ENCODE measurements at regions not wholly inside any gene's neighbourhood (a gene's known extent, or its start where the extent isn't known, plus 50 kb on each side); places are given as distances from the start of the nearest gene placed in this dataset.

DNA sequence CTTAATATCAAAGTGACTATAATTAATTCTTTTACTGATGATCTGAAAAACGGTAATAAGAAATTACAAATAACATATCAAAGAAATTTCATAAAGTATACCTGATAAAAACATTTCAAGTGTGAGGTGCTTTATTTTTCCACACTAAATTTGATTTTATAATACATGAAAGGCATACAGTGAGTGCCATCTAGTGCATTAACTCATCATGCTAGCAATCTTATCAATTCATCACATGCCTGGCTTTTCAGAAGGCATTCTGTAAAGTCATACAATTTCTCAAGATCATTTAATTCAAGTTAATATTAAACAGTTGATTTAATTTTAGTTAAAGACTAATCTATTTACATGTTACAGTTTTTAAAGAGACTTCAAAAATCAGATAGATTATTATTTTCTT, 1020.9 kb downstream of the GATA3 start:
- no peaks in the 10 kb centered on the region for H3K4me1 ChIP-seq (ENCODE audit: control insufficient read depth in 1 of 2, insufficient read depth in 2 of 2, low read length in 2 of 2)
- ChIA-PET POLR2A (no interaction called here), CTCF (no interaction called here), RAD21 (ENCODE audit: low non-redundant PET in 1 of 2, low total read pairs in 2 of 2, uncharacterized antibody in 2 of 2, unreplicated experiment in 2 of 2) (no interaction called here)
- DNase-seq (ENCODE audit: low read depth, low spot score), result no peak
- H3K36me3 ChIP-seq (ENCODE audit: control insufficient read depth in 1 of 2, insufficient read depth in 2 of 2, low read length in 2 of 2), result no peaks in the 10 kb centered on the region
- ATAC-seq, result no peak
- H3K9ac ChIP-seq (ENCODE audit: low read length), result no peak overlapping the region
- H3K27me3 ChIP-seq (ENCODE audit: insufficient read depth, low read length), result no peaks in the 10 kb centered on the region
- H2AFZ ChIP-seq (ENCODE audit: low read depth, low read length, poor library complexity, severe bottlenecking), result no peak overlapping the region
- no peak overlapping the region for H3K4me2 ChIP-seq (ENCODE audit: low read length)
- TF ChIP-seq SIN3A (IDR thresholded peaks at IDR 0.05; ENCODE audit: low read depth) (no peak), EGR1 (IDR thresholded peaks at IDR 0.05; ENCODE audit: low read depth) (no peak), FOSL1 (IDR thresholded peaks at IDR 0.05; ENCODE audit: low read depth) (no peak), EZH2 (IDR thresholded peaks at IDR 0.05) (no peak), JUND (IDR thresholded peaks at IDR 0.05) (no peak), ELF1 (IDR thresholded peaks at IDR 0.05; ENCODE audit: borderline replicate concordance, low read depth) (no peak), SRF (IDR thresholded peaks at IDR 0.05; ENCODE audit: low read depth) (no peak), CEBPB (IDR thresholded peaks at IDR 0.05; ENCODE audit: low read depth) (no peak), POLR2A (IDR thresholded peaks at IDR 0.05; ENCODE audit: borderline replicate concordance, extremely low read depth, insufficient read depth, insufficient read length) (no peak), POLR2AphosphoS5 (IDR thresholded peaks at IDR 0.05; ENCODE audit: low read depth, low read length) (no peak), TCF7L2 (IDR thresholded peaks at IDR 0.05; ENCODE audit: borderline replicate concordance, extremely low read depth, insufficient read depth, insufficient read length) (no peak), SP1 (IDR thresholded peaks at IDR 0.05; ENCODE audit: low read depth) (no peak), ZNF274 (IDR thresholded peaks at IDR 0.05; ENCODE audit: low read depth, low read length) (no peak), YY1 (IDR thresholded peaks at IDR 0.05; ENCODE audit: extremely low read depth, insufficient replicate concordance, low read depth, low read length) (no peak), EZH2phosphoT487 (IDR thresholded peaks at IDR 0.05; ENCODE audit: borderline replicate concordance) (no peak)
- TF ChIP-seq, protein P1, sequence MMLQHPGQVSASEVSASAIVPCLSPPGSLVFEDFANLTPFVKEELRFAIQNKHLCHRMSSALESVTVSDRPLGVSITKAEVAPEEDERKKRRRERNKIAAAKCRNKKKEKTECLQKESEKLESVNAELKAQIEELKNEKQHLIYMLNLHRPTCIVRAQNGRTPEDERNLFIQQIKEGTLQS (IDR thresholded peaks at IDR 0.05), result no peak
- TF ChIP-seq, protein P2, sequence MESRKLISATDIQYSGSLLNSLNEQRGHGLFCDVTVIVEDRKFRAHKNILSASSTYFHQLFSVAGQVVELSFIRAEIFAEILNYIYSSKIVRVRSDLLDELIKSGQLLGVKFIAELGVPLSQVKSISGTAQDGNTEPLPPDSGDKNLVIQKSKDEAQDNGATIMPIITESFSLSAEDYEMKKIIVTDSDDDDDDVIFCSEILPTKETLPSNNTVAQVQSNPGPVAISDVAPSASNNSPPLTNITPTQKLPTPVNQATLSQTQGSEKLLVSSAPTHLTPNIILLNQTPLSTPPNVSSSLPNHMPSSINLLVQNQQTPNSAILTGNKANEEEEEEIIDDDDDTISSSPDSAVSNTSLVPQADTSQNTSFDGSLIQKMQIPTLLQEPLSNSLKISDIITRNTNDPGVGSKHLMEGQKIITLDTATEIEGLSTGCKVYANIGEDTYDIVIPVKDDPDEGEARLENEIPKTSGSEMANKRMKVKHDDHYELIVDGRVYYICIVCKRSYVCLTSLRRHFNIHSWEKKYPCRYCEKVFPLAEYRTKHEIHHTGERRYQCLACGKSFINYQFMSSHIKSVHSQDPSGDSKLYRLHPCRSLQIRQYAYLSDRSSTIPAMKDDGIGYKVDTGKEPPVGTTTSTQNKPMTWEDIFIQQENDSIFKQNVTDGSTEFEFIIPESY (IDR thresholded peaks at IDR 0.05; ENCODE audit: extremely low read depth, insufficient replicate concordance, low read length), result no peak
- TF ChIP-seq, protein P3, sequence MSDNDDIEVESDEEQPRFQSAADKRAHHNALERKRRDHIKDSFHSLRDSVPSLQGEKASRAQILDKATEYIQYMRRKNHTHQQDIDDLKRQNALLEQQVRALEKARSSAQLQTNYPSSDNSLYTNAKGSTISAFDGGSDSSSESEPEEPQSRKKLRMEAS (IDR thresholded peaks at IDR 0.05), result no peak
- H3K27ac ChIP-seq (ENCODE audit: low read depth, low read length), result no peak overlapping the region
- no peaks in the 10 kb centered on the region for H3K9me2 ChIP-seq (ENCODE audit: insufficient read depth)
- H3K79me2 ChIP-seq (ENCODE audit: insufficient read depth, low read length), result no peaks in the 10 kb centered on the region
- peaks cover 0 to 14% of the 10 kb centered on the region in 2 experiments; a peak in 2 of 4 replicates for H3K9me3 ChIP-seq (ENCODE audit: control insufficient read depth in 1 of 2, insufficient read depth in 1 of 2, low read depth in 1 of 2, low read length in 2 of 2)
- H4K20me1 ChIP-seq (ENCODE audit: insufficient read depth), result no peaks in the 10 kb centered on the region
- intact Hi-C loops (cut with micrococcal nuclease), result no loop called here
- no peak overlapping the region for H3K4me3 ChIP-seq (replicated peaks in 1 of 2; ENCODE audit: low read depth in 1 of 2, low read length in 2 of 2)
- no TSS peak for BruUV-seq (replicated peaks)

Measured in HCT116 (cell line).